Spleen (tissue), 11 donors: ENCODE measurements at regions not wholly inside any gene's neighbourhood (a gene's known extent, or its start where the extent isn't known, plus 50 kb on each side); places are given as distances from the start of the nearest gene placed in this dataset.

Experiments used
- DNase-seq: peaks from one replicate; pipeline ENCODE4 v3.0.0-alpha.2; 2020
- H3K27ac ChIP-seq, 8 donors: fragments of 200-600 bp; sonication (generic) in 7 of 8; 1 replicate in 4 of 8; 2 replicates in 4 of 8; pipeline versions ENCODE4 v1.5.0 to v1.8.0; 2016 to 2021; ENCODE audit warnings: inconsistent platforms in 4 of 8, mild to moderate bottlenecking in 4 of 8, moderate library complexity in 1 of 8
- H3K27me3 ChIP-seq, 7 donors: fragments of 200-600 bp; sonication (generic) in 6 of 7; replicated peaks in 1 of 7; 1 replicate in 4 of 7; 2 replicates in 3 of 7; pipeline versions ENCODE4 v1.5.0 to v1.8.0; 2016 to 2021; ENCODE audit warnings: inconsistent platforms in 3 of 7, mild to moderate bottlenecking in 1 of 7
- H3K36me3 ChIP-seq, 6 donors: fragments of 200-600 bp; sonication (generic) in 5 of 6; 1 replicate in 4 of 6; 2 replicates in 2 of 6; pipeline versions ENCODE4 v1.5.0 to v1.8.0; 2016 to 2021; ENCODE audit warnings: inconsistent platforms in 2 of 6
- H3K4me1 ChIP-seq, 6 donors: fragments of 200-600 bp; sonication (generic) in 5 of 6; 1 replicate in 3 of 6; 2 replicates in 3 of 6; pipeline versions ENCODE4 v1.5.0 to v1.8.0; 2016 to 2021; ENCODE audit warnings: inconsistent platforms in 3 of 6
- H3K4me3 ChIP-seq, 8 donors: fragments of 200-600 bp; sonication (generic) in 7 of 8; 1 replicate in 4 of 8; 2 replicates in 4 of 8; pipeline versions ENCODE4 v1.5.0 to v1.8.0; 2016 to 2021; ENCODE audit warnings: inconsistent platforms in 4 of 8, mild to moderate bottlenecking in 4 of 8, moderate library complexity in 2 of 8
- H3K9me3 ChIP-seq, 8 donors: fragments of 200-600 bp; sonication (generic) in 7 of 8; 1 replicate in 4 of 8; 2 replicates in 4 of 8; pipeline versions ENCODE4 v1.5.0 to v1.8.0; 2016 to 2021; ENCODE audit warnings: inconsistent platforms in 4 of 8
- POLR2A ChIP-seq, 3 donors: fragments of 450-650 bp; IDR thresholded peaks; one replicate each; pipeline ENCODE4 v1.5.1; 2017; ENCODE audit warnings: antibody characterized with exemption in 3 of 3, mild to moderate bottlenecking in 1 of 3
- POLR2AphosphoS5 ChIP-seq, 3 donors: sonication (generic); formaldehyde crosslinking; IDR thresholded peaks; one replicate each; pipeline ENCODE4 v1.5.1; 2017; ENCODE audit warnings: antibody characterized with exemption in 3 of 3
- WGBS, 5 donors: extraction: QIAGEN DNeasy Blood & Tissue Kit in 3 of 5; methylation state at CpG; one replicate each; pipeline versions ENCODE4 v1.1.5 to v1.1.7; 2013 to 2018; 5-methylcytosine and 5-hydroxymethylcytosine counted together
- intact Hi-C: fragments of 100-400 bp; cut with DNase I; formaldehyde crosslinking; loops from one replicate; pipeline ENCODE4 v1.15.0; 2023; ENCODE audit warnings: low total_unique reads
- TF ChIP-seq, protein P1 (sequence below), 11 experiments: fragments of 200-600 bp in 7 of 11; fragments of 450-650 bp in 4 of 11; sonication (generic) in 4 of 11; IDR thresholded peaks in 8 of 11; conservative IDR thresholded peaks in 3 of 11; 1 replicate in 7 of 11; 2 replicates in 4 of 11; pipeline versions ENCODE4 v1.4.0 to v1.8.0; 2016 to 2021; ENCODE audit warnings: antibody characterized with exemption in 11 of 11, inconsistent platforms in 4 of 11, mild to moderate bottlenecking in 1 of 11
- donor health status: healthy with polysubstance abuse.
- donor health status: DM: no; HTN: no; CAD: no; lungs with moderate emphysema.
- donor health status: DM: no; HTN: no; CAD: no.
- donor health status: Bipolar disorder and iron deficiency.
- donor health status: healthy.
- donor health status: DM: no; HTN: no; CAD: no.
- donor health status: DM: yes; HTN: yes; CAD: no.

DNA sequence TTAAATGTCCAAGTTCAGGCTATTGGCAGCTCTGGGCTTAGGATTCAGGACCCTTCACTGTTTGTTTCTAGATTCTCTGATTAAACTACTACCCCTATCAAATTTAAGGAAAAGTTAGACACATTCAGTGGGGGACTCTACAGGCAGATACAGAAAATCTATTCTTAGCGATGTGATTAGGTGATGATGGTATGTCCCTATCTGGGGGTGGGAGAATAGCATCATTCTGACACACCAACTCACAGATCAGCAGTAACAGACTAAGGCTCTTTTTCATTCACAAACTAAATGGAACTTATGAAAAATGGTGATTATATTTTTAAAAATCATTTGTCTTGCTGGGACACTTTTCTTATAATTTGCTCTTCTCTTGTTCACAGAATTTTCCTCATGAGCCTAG, 232.9 kb upstream of the CDH2 start:
- no peaks in the 10 kb centered on the region for H3K36me3 ChIP-seq
- WGBS, 5 donors: 84 to 100% (median 90%) methylated on average over 1 of the region's 1 CpG
- intact Hi-C loops: no loop called here
- no peaks in the 10 kb centered on the region for H3K4me1 ChIP-seq
- no peak overlapping the region for H3K27ac ChIP-seq
- no peaks in the 10 kb centered on the region for H3K27me3 ChIP-seq
- H3K9me3 ChIP-seq: peaks cover 0 to 7% (median 0%) of the 10 kb centered on the region in 8 donors
- no peak for DNase-seq
- TF ChIP-seq, protein P1, sequence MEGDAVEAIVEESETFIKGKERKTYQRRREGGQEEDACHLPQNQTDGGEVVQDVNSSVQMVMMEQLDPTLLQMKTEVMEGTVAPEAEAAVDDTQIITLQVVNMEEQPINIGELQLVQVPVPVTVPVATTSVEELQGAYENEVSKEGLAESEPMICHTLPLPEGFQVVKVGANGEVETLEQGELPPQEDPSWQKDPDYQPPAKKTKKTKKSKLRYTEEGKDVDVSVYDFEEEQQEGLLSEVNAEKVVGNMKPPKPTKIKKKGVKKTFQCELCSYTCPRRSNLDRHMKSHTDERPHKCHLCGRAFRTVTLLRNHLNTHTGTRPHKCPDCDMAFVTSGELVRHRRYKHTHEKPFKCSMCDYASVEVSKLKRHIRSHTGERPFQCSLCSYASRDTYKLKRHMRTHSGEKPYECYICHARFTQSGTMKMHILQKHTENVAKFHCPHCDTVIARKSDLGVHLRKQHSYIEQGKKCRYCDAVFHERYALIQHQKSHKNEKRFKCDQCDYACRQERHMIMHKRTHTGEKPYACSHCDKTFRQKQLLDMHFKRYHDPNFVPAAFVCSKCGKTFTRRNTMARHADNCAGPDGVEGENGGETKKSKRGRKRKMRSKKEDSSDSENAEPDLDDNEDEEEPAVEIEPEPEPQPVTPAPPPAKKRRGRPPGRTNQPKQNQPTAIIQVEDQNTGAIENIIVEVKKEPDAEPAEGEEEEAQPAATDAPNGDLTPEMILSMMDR (IDR thresholded peaks at IDR 0.05 in 8 of 11, conservative IDR thresholded peaks at IDR 0.05 in 3 of 11): no peak
- TF ChIP-seq POLR2AphosphoS5 (IDR thresholded peaks at IDR 0.05) (no peak), POLR2A (IDR thresholded peaks at IDR 0.05) (no peak)
- H3K4me3 ChIP-seq: no peak overlapping the region

DNA sequence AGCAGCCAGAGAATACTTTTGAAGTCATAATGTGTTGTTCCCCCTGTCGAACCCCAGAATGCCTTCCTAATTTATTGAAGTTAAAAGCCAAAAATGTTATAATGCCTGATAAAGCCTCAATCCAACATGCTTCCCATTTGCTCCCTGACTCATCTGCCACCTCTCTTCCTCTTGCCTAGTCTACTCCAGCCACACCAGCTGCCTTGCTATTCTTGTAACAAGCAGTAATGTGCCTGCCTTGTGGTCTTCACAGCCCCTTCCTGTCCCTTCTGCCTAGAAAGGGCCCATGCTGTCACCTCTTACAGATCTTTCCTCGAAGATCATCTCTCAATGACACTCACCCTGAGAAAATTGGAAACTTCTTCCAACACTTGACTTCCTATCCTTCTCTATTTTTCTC, 231.6 kb upstream of the CDH2 start:
- Histone ChIP-seq H3K4me1 (no peaks in the 10 kb centered on the region), H3K4me3 (no peak overlapping the region), H3K9me3 (peaks cover 0 to 7% (median 2%) of the 10 kb centered on the region in 8 donors), H3K27me3 (no peaks in the 10 kb centered on the region), H3K27ac (no peak overlapping the region), H3K36me3 (no peaks in the 10 kb centered on the region)
- intact Hi-C loops: no loop called here
- DNase-seq: no peak
- 55 to 68% (median 60%) methylated on average over 2 of the region's 2 CpGs for WGBS, 5 donors
- TF ChIP-seq POLR2A (IDR thresholded peaks at IDR 0.05): no peak
- no peak for TF ChIP-seq POLR2AphosphoS5 (IDR thresholded peaks at IDR 0.05)
- TF ChIP-seq, protein P1 (IDR thresholded peaks at IDR 0.05 in 8 of 11, conservative IDR thresholded peaks at IDR 0.05 in 3 of 11): no peak

DNA sequence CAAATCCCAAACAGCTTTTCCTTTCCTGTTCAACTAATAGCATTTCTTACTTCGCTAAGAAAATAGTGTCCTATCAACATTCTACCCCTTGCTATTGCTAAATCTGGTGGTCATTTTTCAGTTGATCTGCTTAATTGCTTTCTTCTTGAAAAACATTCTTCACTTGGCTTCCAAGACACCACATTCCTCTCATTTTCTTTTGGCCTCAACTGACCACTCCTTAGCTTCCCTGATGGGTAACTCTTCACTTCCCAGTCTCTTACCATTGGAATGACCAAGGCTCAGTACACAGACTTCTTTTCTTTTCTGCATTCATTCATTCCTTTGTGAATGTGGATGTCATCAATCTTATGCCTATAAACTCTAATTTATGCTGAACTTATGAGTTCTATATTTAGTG, 230.8 kb upstream of the CDH2 start:
- no peak for TF ChIP-seq POLR2A (IDR thresholded peaks at IDR 0.05)
- no peak for TF ChIP-seq POLR2AphosphoS5 (IDR thresholded peaks at IDR 0.05)
- TF ChIP-seq, protein P1 (IDR thresholded peaks at IDR 0.05 in 8 of 11, conservative IDR thresholded peaks at IDR 0.05 in 3 of 11): no peak
- H3K27me3 ChIP-seq: no peaks in the 10 kb centered on the region
- no peak overlapping the region for H3K4me3 ChIP-seq
- H3K27ac ChIP-seq: no peak overlapping the region
- no peak for DNase-seq
- H3K4me1 ChIP-seq: no peaks in the 10 kb centered on the region
- WGBS, 5 donors: 54 to 70% (median 62%) methylated on average over 1 of the region's 1 CpG
- intact Hi-C loops: no loop called here
- H3K36me3 ChIP-seq: no peaks in the 10 kb centered on the region
- peaks cover 0 to 7% (median 2%) of the 10 kb centered on the region in 8 donors for H3K9me3 ChIP-seq

DNA sequence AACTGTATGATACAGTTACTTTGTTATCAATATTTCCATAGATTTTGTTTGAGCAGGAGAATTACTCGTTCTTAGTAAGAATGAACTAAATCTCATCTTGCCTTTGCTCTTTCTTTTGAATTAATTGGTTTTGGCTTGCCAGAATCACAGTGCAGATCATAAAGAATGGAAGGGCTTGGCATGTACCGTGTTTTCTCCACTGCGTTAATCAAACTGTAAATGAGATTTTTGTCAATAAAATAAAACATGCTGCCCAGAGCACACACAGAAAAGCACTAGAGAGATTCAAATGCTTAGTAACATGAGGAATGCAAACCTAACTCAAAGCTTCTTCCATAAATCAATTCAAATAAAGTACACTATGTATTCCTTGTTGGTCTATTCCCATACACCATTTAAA, 229.6 kb upstream of the CDH2 start:
- no peak for DNase-seq
- H3K36me3 ChIP-seq: no peaks in the 10 kb centered on the region
- H3K4me1 ChIP-seq: no peaks in the 10 kb centered on the region
- no peak overlapping the region for H3K4me3 ChIP-seq
- no peak overlapping the region for H3K27ac ChIP-seq
- TF ChIP-seq POLR2AphosphoS5 (IDR thresholded peaks at IDR 0.05): no peak
- TF ChIP-seq POLR2A (IDR thresholded peaks at IDR 0.05): no peak
- TF ChIP-seq, protein P1 (IDR thresholded peaks at IDR 0.05 in 8 of 11, conservative IDR thresholded peaks at IDR 0.05 in 3 of 11): no peak
- H3K27me3 ChIP-seq: no peaks in the 10 kb centered on the region
- WGBS, 5 donors: 43 to 56% (median 51%) methylated on average over 3 of the region's 3 CpGs
- peaks cover 0 to 7% (median 2%) of the 10 kb centered on the region in 8 donors for H3K9me3 ChIP-seq
- intact Hi-C loops: no loop called here
